Stimulated activated CD8-positive, alpha-beta memory T cell treated with anti-CD3 and anti-CD28 coated beads, Interleukin-15, amount 100 ng/mL, for 1 hour (primary cell): ENCODE measurements at regions not wholly inside any gene's neighbourhood (a gene's known extent, or its start where the extent isn't known, plus 50 kb on each side); places are given as distances from the start of the nearest gene placed in this dataset.

Experiments
- DNase-seq: peaks from one replicate; pipeline ENCODE4 v3.0.0-alpha.2; 2020; ENCODE audit warnings: low read depth

GRCh38 chr7:25780904-25781303 is 371.1 kb upstream of the NFE2L3 start:
- no peak for DNase-seq

GRCh38 chr7:25781704-25782103 is 370.3 kb upstream of the NFE2L3 start:
- no peak for DNase-seq

- DNase-seq, result no peak
These were observed 365.1 kb upstream of the NFE2L3 start for GRCh38 chr7:25786936-25787335.

DNA sequence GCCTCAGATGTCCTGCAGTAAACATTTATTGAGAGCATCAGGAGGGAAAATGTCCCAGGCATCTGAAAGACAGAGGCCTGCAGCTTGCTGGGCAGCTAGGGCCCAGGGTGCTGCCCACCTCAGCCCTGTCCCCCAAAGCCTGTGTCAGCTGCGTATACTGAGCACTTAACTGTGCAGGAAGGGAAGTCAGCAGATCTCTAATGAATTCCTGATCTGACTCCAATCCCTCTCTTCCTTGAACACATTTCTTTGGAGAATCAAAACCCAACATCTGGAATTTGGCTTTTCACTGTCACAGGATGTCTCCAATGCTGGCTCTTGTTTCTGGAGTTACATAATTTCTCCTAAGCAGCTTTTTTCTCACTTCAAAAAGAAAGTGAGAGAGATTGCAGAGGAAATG is 364.7 kb upstream of the NFE2L3 start:
- no peak for DNase-seq

GRCh38 chr7:25788371-25788770 is 363.6 kb upstream of the NFE2L3 start:
- DNase-seq, result no peak

GRCh38 chr7:25788961-25789620 is 362.9 kb upstream of the NFE2L3 start:
- no peak for DNase-seq

GRCh38 chr7:25789701-25790640 is 362.0 kb upstream of the NFE2L3 start:
- DNase-seq, result no peak

DNA sequence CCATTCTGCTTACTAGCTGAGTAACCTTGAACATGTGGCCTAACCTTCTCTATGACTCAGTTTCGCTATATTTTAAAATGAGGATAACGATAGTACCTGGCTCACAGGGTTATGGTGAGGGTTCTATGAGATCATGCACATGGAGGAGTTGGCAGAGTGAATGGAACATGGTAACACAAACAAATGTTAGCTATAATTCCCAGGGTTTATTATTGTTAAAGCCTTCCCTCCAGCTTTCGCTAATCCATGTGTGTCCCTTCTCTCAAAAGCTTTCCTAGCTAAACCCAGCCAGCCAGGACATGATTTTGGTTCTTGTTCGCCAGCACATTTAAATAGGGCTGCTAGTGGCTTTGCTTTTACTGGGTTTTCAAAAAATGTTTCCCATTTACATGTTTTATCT is 361.0 kb upstream of the NFE2L3 start:
- no peak for DNase-seq

DNA sequence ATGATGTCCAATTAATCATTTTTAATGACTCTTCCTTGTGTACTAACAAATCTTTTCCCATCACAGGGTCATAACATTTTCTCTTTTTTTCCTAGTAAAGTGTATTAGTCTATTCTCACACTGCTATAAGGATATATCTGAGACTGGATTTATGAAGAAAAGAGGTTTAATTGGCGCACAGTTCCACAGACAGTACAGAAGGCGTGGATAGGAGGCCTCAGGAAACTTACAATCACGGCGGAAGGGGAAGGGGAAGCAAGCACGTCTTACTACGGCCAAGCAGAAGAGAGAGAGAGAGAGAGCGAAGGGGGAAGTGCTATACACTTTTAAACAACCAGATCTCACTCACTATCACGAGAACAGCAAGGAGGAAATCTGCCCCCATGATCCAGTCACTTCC is 359.4 kb upstream of the NFE2L3 start:
- no peak for DNase-seq

DNA sequence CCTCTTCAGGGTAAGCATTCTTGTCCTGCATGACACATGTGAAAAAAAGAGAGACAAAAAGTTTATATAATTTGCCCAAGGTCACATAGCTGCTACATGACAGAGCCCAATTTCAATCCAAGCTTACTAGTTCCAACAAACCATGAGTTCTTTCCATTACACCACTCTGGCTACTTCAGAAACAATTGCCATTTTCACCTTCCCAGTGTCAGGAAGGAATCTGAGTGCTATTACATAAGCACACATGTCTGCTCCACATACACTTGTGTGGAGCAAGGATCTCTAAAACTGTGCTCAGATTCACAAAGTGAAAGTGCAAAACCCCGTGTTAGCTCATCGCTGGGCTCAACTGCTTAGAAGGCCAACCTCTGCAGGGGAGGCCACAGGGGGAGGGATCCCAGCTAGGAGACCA is 356.2 kb upstream of the NFE2L3 start:
- DNase-seq, result no peak

- DNase-seq, result no peak
These were observed 353.7 kb upstream of the NFE2L3 start for GRCh38 chr7:25798344-25798743.

- no peak for DNase-seq
These were observed 350.8 kb upstream of the NFE2L3 start for GRCh38 chr7:25801214-25801613.

- DNase-seq, result no peak
These were observed 349.9 kb upstream of the NFE2L3 start for GRCh38 chr7:25802057-25802456.

GRCh38 chr7:25802473-25802872 is 349.5 kb upstream of the NFE2L3 start:
- DNase-seq, result no peak

DNA sequence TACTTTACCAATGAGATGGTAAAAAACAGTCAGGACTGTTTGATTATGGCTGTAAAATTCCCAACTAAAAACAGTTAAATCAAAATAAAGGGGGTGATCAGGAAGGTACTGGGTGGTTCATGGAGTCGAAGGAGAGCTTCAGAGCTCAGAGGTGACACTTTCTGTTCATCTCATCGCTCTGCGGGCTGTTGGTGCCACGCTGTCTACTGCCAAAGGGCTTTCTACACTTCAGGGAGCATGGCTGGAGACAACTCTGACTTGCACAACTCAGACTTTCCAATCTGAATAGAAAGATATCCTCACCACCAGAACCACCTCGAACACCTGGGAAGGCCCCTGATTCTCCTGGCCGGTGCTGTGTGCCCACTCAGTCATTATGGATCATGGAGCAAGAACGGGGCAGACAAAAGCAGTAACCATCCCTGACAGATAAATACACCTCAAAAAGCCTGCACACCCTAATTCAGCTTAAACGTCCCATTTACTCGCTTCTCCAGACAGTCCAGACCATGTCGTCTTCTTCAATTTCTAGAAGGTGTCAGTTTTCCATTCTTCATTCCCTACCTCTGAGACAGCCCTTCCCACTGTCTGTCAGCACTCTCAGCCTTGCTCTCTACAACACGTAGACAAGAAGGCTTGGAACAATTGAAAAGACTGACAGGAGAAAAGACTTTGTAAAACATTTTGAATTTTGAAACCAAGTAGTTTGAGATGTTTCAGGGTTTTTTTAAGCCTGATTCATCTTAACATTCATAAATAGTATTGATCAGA is 348.7 kb upstream of the NFE2L3 start:
- no peak for DNase-seq

GRCh38 chr7:25804154-25804553 is 347.8 kb upstream of the NFE2L3 start:
- no peak for DNase-seq

GRCh38 chr7:25805027-25805687 is 346.8 kb upstream of the NFE2L3 start:
- DNase-seq, result no peak

GRCh38 chr7:25807086-25807611 is 344.8 kb upstream of the NFE2L3 start:
- DNase-seq, result no peak

DNA sequence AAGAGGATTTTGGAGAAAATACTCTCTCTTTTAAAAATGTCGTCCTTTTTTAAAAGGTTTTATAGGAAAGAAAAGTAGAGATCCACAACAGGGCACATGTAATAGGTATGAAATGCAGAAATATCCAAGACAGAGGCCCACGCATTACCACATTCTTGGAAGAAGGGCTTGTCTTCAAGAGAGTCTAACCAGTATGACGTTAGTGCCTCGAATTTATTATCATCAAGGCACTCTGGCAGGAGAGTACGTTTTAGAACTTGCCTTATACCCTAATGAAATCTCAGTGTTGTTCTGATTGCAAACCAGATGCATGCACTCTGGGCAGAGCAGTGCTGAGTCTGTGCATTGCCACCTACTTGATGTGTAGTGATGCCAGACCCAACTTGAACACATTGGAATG is 342.6 kb upstream of the NFE2L3 start:
- DNase-seq, result no peak

DNA sequence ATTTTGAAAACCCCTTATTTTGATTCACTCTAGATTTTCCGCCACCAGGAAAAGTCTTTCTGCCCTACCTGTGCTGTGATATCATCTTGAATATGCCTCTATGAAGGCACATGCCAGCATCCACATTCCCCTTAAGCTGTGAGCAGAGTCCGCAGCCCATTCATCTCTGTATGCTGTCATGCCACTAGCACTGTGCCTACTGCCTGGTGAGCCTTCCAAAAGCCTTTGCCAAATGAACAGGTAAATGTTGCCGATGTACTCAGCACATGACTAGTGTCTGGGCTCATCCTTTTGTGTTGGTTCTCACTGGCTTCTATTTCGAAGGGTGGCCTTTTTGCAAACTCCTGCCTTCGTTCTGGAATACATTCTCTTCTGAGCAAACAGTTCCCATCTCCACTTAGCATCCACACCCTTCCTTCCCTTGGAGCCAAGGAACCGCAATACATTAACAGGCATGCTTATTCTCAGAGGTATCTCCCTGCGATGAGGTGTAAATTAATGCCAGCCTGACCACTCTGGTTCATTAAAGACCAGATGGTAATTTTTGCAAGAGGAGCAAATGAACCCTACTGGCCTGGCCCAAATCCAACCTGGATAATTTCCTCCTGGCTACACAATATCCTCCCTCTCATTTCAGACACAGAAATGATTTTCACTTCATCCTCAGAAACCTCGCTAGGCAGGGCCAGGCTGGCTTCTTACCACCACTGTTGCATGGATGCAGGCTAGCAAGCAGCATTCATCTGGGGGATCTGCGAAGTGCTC is 339.7 kb upstream of the NFE2L3 start:
- no peak for DNase-seq

DNA sequence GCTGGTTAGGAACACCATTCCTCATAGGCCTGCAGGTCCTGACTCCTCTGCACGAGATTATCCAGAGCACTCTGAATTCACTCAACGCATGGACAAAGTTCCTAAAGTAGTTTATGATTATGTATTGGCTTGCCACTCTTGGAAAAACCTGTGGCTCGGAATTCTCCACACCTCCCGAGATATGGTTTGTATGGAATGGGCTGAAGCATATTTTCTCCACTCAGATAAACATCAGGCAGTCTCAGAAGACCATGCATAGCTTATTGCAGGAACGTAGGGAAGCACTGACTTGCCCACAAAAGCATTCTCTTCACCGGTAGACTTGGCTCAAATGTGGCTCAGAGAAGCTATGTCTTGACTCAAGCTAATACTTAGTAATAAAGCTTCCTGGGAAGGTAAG is 338.6 kb upstream of the NFE2L3 start:
- no peak for DNase-seq
